ENCODE measurements at regions not wholly inside any gene's neighbourhood (a gene's known extent, or its start where the extent isn't known, plus 50 kb on each side); places are given as distances from the start of the nearest gene placed in this dataset.

GRCh38 chr9:79883073-79883645, 311.4 kb downstream of the TLE4 start:
- TF ChIP-seq, protein P1, sequence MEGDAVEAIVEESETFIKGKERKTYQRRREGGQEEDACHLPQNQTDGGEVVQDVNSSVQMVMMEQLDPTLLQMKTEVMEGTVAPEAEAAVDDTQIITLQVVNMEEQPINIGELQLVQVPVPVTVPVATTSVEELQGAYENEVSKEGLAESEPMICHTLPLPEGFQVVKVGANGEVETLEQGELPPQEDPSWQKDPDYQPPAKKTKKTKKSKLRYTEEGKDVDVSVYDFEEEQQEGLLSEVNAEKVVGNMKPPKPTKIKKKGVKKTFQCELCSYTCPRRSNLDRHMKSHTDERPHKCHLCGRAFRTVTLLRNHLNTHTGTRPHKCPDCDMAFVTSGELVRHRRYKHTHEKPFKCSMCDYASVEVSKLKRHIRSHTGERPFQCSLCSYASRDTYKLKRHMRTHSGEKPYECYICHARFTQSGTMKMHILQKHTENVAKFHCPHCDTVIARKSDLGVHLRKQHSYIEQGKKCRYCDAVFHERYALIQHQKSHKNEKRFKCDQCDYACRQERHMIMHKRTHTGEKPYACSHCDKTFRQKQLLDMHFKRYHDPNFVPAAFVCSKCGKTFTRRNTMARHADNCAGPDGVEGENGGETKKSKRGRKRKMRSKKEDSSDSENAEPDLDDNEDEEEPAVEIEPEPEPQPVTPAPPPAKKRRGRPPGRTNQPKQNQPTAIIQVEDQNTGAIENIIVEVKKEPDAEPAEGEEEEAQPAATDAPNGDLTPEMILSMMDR (conservative IDR thresholded peaks at IDR 0.05 in 1 of 2, IDR thresholded peaks at IDR 0.05 in 1 of 2; ENCODE audit: extremely low read depth in 1 of 2, insufficient read depth in 1 of 2, low read depth in 1 of 2, low read length in 2 of 2), result no peak
- TF ChIP-seq EZH2 (IDR thresholded peaks at IDR 0.05; ENCODE audit: borderline replicate concordance, low read length), result no peak

All from mammary epithelial cell (primary cell).